Thymus (tissue), 11 donors: ENCODE measurements at regions not wholly inside any gene's neighbourhood (a gene's known extent, or its start where the extent isn't known, plus 50 kb on each side); places are given as distances from the start of the nearest gene placed in this dataset.

Experiments used
- DNase-seq, 9 donors: peaks; one replicate each; pipeline ENCODE4 v3.0.0-alpha.2; 2013; ENCODE audit warnings: low spot score in 9 of 9, low read depth in 6 of 9, missing footprints in 1 of 9
- H3K27ac ChIP-seq, 2 donors: one replicate each; pipeline ENCODE4 v1.5.1; 2013; ENCODE audit warnings: control low read depth in 1 of 2, low read depth in 1 of 2, low read length in 1 of 2, mild to moderate bottlenecking in 1 of 2, moderate library complexity in 1 of 2
- H3K27me3 ChIP-seq, 2 donors: one replicate each; pipeline ENCODE4 v1.5.1; 2013; ENCODE audit warnings: low read length in 1 of 2; ENCODE audit not compliant: control insufficient read depth in 2 of 2, insufficient read depth in 1 of 2
- H3K36me3 ChIP-seq, 2 donors: one replicate each; pipeline ENCODE4 v1.5.1; 2013; ENCODE audit warnings: low read length in 1 of 2, mild to moderate bottlenecking in 1 of 2, moderate library complexity in 1 of 2; ENCODE audit not compliant: control insufficient read depth in 2 of 2, insufficient read depth in 2 of 2
- H3K4me1 ChIP-seq, 2 donors: one replicate each; pipeline ENCODE4 v1.5.1; 2013; ENCODE audit warnings: low read length in 2 of 2; ENCODE audit not compliant: control insufficient read depth in 2 of 2, insufficient read depth in 2 of 2
- H3K4me3 ChIP-seq, 2 donors: one replicate each; pipeline ENCODE4 v1.5.1; 2013; ENCODE audit warnings: low read length in 2 of 2, control low read depth in 1 of 2, mild to moderate bottlenecking in 1 of 2
- H3K9me3 ChIP-seq, 2 donors: one replicate each; pipeline ENCODE4 v1.5.1; 2013; ENCODE audit warnings: low read length in 1 of 2, mild to moderate bottlenecking in 1 of 2; ENCODE audit not compliant: control insufficient read depth in 2 of 2, insufficient read depth in 1 of 2
- WGBS: extraction: QIAGEN DNeasy Blood & Tissue Kit; methylation state at CpG from one replicate; pipeline ENCODE4 v1.1.7; 2013; 5-methylcytosine and 5-hydroxymethylcytosine counted together
- donor health status: healthy.

- Histone ChIP-seq H3K27ac (peak overlapping the region in 1 of 2 donors; percentile 26), H3K4me3 (no peak overlapping the region), H3K27me3 (no peaks in the 10 kb centered on the region), H3K4me1 (peaks cover 3 to 23% of the 10 kb centered on the region in 2 donors), H3K9me3 (no peaks in the 10 kb centered on the region), H3K36me3 (no peaks in the 10 kb centered on the region)
- no peak for DNase-seq
Observed at GRCh38 chr20:39248862-39249485, 286.8 kb downstream of the DHX35 start.

- H3K27ac ChIP-seq = no peak overlapping the region
- H3K36me3 ChIP-seq = no peaks in the 10 kb centered on the region
- WGBS = 96% methylated on average over 15 of the region's 15 CpGs
- DNase-seq = no peak
- no peaks in the 10 kb centered on the region for H3K9me3 ChIP-seq
- no peak overlapping the region for H3K4me3 ChIP-seq
- H3K27me3 ChIP-seq = no peaks in the 10 kb centered on the region
- H3K4me1 ChIP-seq = peaks cover 3 to 23% of the 10 kb centered on the region in 2 donors
Observed at GRCh38 chr20:39248171-39248861, 286.2 kb downstream of the DHX35 start.

DNA sequence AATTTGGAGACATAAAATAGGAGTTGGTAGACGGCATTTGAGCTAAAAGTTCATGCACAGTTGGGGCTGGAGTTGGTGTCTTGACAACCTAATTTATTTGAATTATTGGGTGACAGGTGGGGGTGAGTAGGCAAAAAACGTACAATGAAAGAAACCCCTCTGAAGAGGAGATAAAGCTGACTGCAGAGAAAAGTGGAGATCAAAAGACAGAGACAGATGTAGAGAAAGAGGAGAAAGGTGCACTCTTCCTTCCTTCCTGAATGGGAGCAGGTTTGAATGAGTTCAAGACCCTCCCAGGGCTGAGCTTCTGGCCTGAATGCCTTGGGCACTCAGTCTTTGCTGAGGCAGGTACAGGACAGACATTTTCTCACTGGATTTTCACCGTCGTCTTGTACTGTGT lies 284.3 kb downstream of the DHX35 start:
- H3K4me3 ChIP-seq = no peak overlapping the region
- 64% methylated on average over 4 of the region's 4 CpGs for WGBS
- H3K27me3 ChIP-seq = no peaks in the 10 kb centered on the region

GRCh38 chr20:39245685-39246311 lies 283.7 kb downstream of the DHX35 start:
- Histone ChIP-seq H3K4me3 (no peak overlapping the region), H3K4me1 (peaks cover 3 to 23% of the 10 kb centered on the region in 2 donors), H3K36me3 (no peaks in the 10 kb centered on the region), H3K9me3 (no peaks in the 10 kb centered on the region), H3K27me3 (no peaks in the 10 kb centered on the region), H3K27ac (peak overlapping the region in 1 of 2 donors; percentile 12)
- peak in 3 of 9 donors; percentile 14 to 47 (median 28) for DNase-seq
- WGBS = 84% methylated on average over 1 of the region's 1 CpG

More for the DNA sequence above, 284.3 kb downstream of the DHX35 start:
- no peak for DNase-seq
- H3K4me1 ChIP-seq = peaks cover 3 to 23% of the 10 kb centered on the region in 2 donors
- H3K9me3 ChIP-seq = no peaks in the 10 kb centered on the region
- no peak overlapping the region for H3K27ac ChIP-seq
- H3K36me3 ChIP-seq = no peaks in the 10 kb centered on the region

- no peak overlapping the region for H3K27ac ChIP-seq
- peaks cover 3 to 15% of the 10 kb centered on the region in 2 donors for H3K4me1 ChIP-seq
- no peak for DNase-seq
- H3K4me3 ChIP-seq = no peak overlapping the region
- no peaks in the 10 kb centered on the region for H3K36me3 ChIP-seq
- WGBS = 96% methylated on average over 1 of the region's 1 CpG
- H3K27me3 ChIP-seq = no peaks in the 10 kb centered on the region
- no peaks in the 10 kb centered on the region for H3K9me3 ChIP-seq
Observed at GRCh38 chr20:39243962-39244361, 281.8 kb downstream of the DHX35 start.

- Histone ChIP-seq H3K27ac (no peak overlapping the region), H3K4me3 (no peak overlapping the region), H3K4me1 (peaks cover 3 to 11% of the 10 kb centered on the region in 2 donors), H3K9me3 (no peaks in the 10 kb centered on the region), H3K27me3 (no peaks in the 10 kb centered on the region), H3K36me3 (no peaks in the 10 kb centered on the region)
- no peak for DNase-seq
Observed at GRCh38 chr20:39242614-39243013, 280.5 kb downstream of the DHX35 start.

DNA sequence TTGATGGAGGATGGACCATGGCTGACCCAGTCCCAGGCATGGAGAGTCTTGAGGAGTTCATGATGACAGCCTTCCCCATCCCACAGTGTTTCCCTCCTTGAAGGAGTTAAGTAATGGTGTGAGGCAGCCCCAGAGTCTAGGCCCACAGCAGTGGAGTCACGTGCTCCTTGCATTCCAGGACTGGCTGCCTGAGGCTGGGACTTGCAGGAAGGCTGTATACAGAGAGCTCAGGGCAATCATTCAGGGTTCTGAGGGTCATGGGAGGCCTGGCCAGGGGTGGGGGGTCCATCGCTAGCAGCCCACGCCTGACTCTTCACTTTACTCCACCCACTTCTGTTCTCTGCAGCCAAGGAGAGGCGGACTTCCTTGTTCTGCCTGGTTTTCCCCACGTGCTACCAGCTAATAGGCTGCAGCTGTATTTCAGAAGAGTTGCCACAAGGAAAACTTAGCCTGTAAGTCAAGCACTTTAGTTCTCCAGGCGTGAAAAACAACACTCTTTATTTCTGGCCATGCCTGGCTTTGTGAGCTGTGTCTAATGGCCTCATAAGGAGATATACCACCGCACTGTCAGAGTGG lies 272.5 kb downstream of the DHX35 start:
- DNase-seq = no peak
- H3K36me3 ChIP-seq = no peaks in the 10 kb centered on the region
- H3K27me3 ChIP-seq = no peaks in the 10 kb centered on the region

DNA sequence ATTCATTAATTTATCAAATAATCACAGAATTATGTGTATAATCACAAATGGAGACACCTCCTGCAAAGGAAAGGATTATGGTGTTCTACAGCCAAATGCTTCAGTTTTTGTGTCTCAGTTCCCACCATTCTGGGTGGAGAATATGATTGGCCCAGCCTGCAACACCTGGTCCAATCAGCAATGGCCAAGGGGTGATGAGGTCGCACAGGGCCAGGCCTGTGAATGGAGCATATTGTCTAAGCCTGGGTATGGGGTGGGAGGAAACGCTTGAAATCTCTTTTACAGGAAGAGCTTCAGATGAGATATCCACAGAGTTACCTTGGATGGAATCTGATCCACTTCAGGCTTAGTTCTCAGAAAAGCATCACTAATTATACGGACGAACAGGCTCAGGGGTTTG lies 271.6 kb downstream of the DHX35 start:
- DNase-seq = no peak
- no peaks in the 10 kb centered on the region for H3K9me3 ChIP-seq
- H3K4me3 ChIP-seq = no peak overlapping the region
- WGBS = 97% methylated on average over 4 of the region's 4 CpGs
- H3K27ac ChIP-seq = no peak overlapping the region
- H3K4me1 ChIP-seq = no peaks in the 10 kb centered on the region
- H3K36me3 ChIP-seq = no peaks in the 10 kb centered on the region
- H3K27me3 ChIP-seq = no peaks in the 10 kb centered on the region

More for the DNA sequence above, 272.5 kb downstream of the DHX35 start:
- Histone ChIP-seq H3K9me3 (no peaks in the 10 kb centered on the region), H3K27ac (no peak overlapping the region), H3K4me3 (no peak overlapping the region), H3K4me1 (no peaks in the 10 kb centered on the region)
- WGBS = 87% methylated on average over 7 of the region's 7 CpGs

GRCh38 chr20:39227416-39227815 lies 265.3 kb downstream of the DHX35 start:
- H3K27me3 ChIP-seq = no peaks in the 10 kb centered on the region
- no peak for DNase-seq
- H3K4me3 ChIP-seq = no peak overlapping the region
- H3K4me1 ChIP-seq = no peaks in the 10 kb centered on the region
- WGBS = 95% methylated on average over 7 of the region's 7 CpGs
- no peaks in the 10 kb centered on the region for H3K9me3 ChIP-seq
- H3K27ac ChIP-seq = no peak overlapping the region
- H3K36me3 ChIP-seq = no peaks in the 10 kb centered on the region
